Vagina (tissue), 2 donors: ENCODE measurements at regions not wholly inside any gene's neighbourhood (a gene's known extent, or its start where the extent isn't known, plus 50 kb on each side); places are given as distances from the start of the nearest gene placed in this dataset.

Experiments used
- POLR2A ChIP-seq, 2 donors: fragments of 450-650 bp; IDR thresholded peaks; one replicate each; pipeline ENCODE4 v1.6.1; 2017; ENCODE audit warnings: antibody characterized with exemption in 2 of 2, mild to moderate bottlenecking in 2 of 2, moderate library complexity in 2 of 2
- POLR2AphosphoS5 ChIP-seq, 2 donors: sonication (generic); formaldehyde crosslinking; IDR thresholded peaks; one replicate each; pipeline ENCODE4 v1.9.0; 2017; ENCODE audit warnings: antibody characterized with exemption in 2 of 2, mild to moderate bottlenecking in 2 of 2, low read depth in 1 of 2; ENCODE audit not compliant: insufficient read depth in 1 of 2
- TF ChIP-seq, protein P1 (sequence below), 3 experiments: fragments of 450-650 bp in 2 of 3; fragments of 200-600 bp in 1 of 3; sonication (generic) in 1 of 3; IDR thresholded peaks; one replicate each; pipeline ENCODE4 v1.5.1; 2017 to 2019; ENCODE audit warnings: antibody characterized with exemption in 3 of 3, mild to moderate bottlenecking in 2 of 3, moderate library complexity in 2 of 3

DNA sequence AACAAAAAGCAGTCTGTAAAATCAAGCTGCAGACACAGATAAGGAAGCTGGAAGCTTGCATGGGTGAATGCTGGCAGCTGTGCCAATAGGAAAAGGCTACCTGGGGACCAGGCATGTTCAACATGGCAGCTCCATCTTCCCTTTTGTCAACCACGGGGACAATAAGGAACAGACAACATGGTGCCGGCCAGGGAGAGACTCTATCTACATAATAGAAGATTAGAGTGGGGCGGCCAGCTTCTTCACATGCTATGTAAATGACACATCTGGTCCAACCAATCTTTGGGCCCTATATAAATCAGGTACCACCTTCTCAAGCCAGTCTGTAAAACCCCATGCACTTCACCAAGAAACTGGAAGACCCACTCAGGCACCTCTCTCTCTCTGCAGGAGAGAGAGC is 157.6 kb downstream of the SUDS3 start:
- TF ChIP-seq, protein P1, sequence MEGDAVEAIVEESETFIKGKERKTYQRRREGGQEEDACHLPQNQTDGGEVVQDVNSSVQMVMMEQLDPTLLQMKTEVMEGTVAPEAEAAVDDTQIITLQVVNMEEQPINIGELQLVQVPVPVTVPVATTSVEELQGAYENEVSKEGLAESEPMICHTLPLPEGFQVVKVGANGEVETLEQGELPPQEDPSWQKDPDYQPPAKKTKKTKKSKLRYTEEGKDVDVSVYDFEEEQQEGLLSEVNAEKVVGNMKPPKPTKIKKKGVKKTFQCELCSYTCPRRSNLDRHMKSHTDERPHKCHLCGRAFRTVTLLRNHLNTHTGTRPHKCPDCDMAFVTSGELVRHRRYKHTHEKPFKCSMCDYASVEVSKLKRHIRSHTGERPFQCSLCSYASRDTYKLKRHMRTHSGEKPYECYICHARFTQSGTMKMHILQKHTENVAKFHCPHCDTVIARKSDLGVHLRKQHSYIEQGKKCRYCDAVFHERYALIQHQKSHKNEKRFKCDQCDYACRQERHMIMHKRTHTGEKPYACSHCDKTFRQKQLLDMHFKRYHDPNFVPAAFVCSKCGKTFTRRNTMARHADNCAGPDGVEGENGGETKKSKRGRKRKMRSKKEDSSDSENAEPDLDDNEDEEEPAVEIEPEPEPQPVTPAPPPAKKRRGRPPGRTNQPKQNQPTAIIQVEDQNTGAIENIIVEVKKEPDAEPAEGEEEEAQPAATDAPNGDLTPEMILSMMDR (IDR thresholded peaks at IDR 0.05): no peak
- TF ChIP-seq POLR2A (IDR thresholded peaks at IDR 0.05) (no peak), POLR2AphosphoS5 (IDR thresholded peaks at IDR 0.05; ENCODE audit: insufficient read depth in 1 of 2, low read depth in 1 of 2) (no peak)
